HepG2 (cell line): ENCODE measurements at regions not wholly inside any gene's neighbourhood (a gene's known extent, or its start where the extent isn't known, plus 50 kb on each side); places are given as distances from the start of the nearest gene placed in this dataset.

Source experiments
- ATF7-NPFF ChIP-seq: sonication (generic); formaldehyde crosslinking; IDR thresholded peaks from 2 replicates; pipeline ENCODE4 v1.8.1; 2023; ENCODE audit warnings: mild to moderate bottlenecking, low read depth, missing genetic modification reagents, moderate library complexity
- CCDC6 ChIP-seq: sonication (generic); formaldehyde crosslinking; IDR thresholded peaks from 2 replicates; pipeline ENCODE4 v1.8.1; 2022; ENCODE audit warnings: mild to moderate bottlenecking, missing genetic modification reagents, moderate library complexity
- DNMT1 ChIP-seq: sonication (generic); formaldehyde crosslinking; IDR thresholded peaks from 2 replicates; pipeline ENCODE4 v1.5.1; 2020; ENCODE audit warnings: mild to moderate bottlenecking, missing genetic modification reagents
- KDM6A ChIP-seq: IDR thresholded peaks from 2 replicates; pipeline ENCODE4 v1.6.1; 2016; ENCODE audit warnings: low read depth
- NR1H2 ChIP-seq: sonication (generic); formaldehyde crosslinking; IDR thresholded peaks from 2 replicates; pipeline ENCODE4 v1.8.1; 2022; ENCODE audit warnings: low read depth, missing genetic modification reagents, borderline replicate concordance
- PRMT3 ChIP-seq: sonication (generic); formaldehyde crosslinking; IDR thresholded peaks from 2 replicates; pipeline ENCODE4 v1.8.1; 2022; ENCODE audit warnings: low read depth, mild to moderate bottlenecking, moderate library complexity, missing genetic modification reagents, borderline replicate concordance
- SPEN ChIP-seq: sonication (generic); formaldehyde crosslinking; IDR thresholded peaks from 2 replicates; pipeline ENCODE4 v1.5.1; 2020; ENCODE audit warnings: low read depth, mild to moderate bottlenecking, missing genetic modification reagents
- ZFP82 ChIP-seq: sonication (generic); formaldehyde crosslinking; IDR thresholded peaks from 2 replicates; pipeline ENCODE4 v1.5.1; 2020; ENCODE audit warnings: mild to moderate bottlenecking, missing genetic modification reagents, borderline replicate concordance
- ZKSCAN8 ChIP-seq: IDR thresholded peaks from 2 replicates; pipeline ENCODE4 v1.6.1; 2016; ENCODE audit warnings: borderline replicate concordance, missing genetic modification reagents, missing compliant biosample characterization
- ZNF232 ChIP-seq: sonication (generic); formaldehyde crosslinking; IDR thresholded peaks from 2 replicates; pipeline ENCODE4 v1.4.0; 2020; ENCODE audit warnings: missing genetic modification reagents, borderline replicate concordance
- ZNF354B ChIP-seq: sonication (generic); formaldehyde crosslinking; IDR thresholded peaks from 2 replicates; pipeline ENCODE4 v1.8.0; 2022; ENCODE audit warnings: mild to moderate bottlenecking, missing genetic modification reagents
- ZNF432 ChIP-seq: sonication (generic); formaldehyde crosslinking; IDR thresholded peaks from 2 replicates; pipeline ENCODE4 v1.5.0; 2020; ENCODE audit warnings: missing genetic modification reagents, mild to moderate bottlenecking, borderline replicate concordance
- ZNF563 ChIP-seq: sonication (generic); formaldehyde crosslinking; IDR thresholded peaks from 2 replicates; pipeline ENCODE4 v1.8.0; 2022; ENCODE audit warnings: mild to moderate bottlenecking, moderate library complexity, missing genetic modification reagents
- ZNF605 ChIP-seq: sonication (generic); formaldehyde crosslinking; IDR thresholded peaks from 2 replicates; pipeline ENCODE4 v1.8.0; 2022; ENCODE audit warnings: mild to moderate bottlenecking, missing genetic modification reagents
- TF ChIP-seq, protein P1 (sequence below): sonication (generic); formaldehyde crosslinking; IDR thresholded peaks from 2 replicates; pipeline ENCODE4 v1.4.0; 2020; ENCODE audit warnings: missing genetic modification reagents, mild to moderate bottlenecking, borderline replicate concordance
- TF ChIP-seq, protein P2 (sequence below): sonication (generic); formaldehyde crosslinking; IDR thresholded peaks from 2 replicates; pipeline ENCODE4 v1.4.0; 2020; ENCODE audit warnings: missing genetic modification reagents, mild to moderate bottlenecking, borderline replicate concordance
- TF ChIP-seq, protein P3 (sequence below): sonication (generic); formaldehyde crosslinking; IDR thresholded peaks from 2 replicates; pipeline ENCODE4 v1.5.1; 2020; ENCODE audit warnings: mild to moderate bottlenecking, missing genetic modification reagents
- TF ChIP-seq, protein P4 (sequence below): sonication (generic); formaldehyde crosslinking; IDR thresholded peaks from 2 replicates; pipeline ENCODE4 v1.9.0; 2022; ENCODE audit warnings: missing genetic modification reagents, mild to moderate bottlenecking, borderline replicate concordance

DNA sequence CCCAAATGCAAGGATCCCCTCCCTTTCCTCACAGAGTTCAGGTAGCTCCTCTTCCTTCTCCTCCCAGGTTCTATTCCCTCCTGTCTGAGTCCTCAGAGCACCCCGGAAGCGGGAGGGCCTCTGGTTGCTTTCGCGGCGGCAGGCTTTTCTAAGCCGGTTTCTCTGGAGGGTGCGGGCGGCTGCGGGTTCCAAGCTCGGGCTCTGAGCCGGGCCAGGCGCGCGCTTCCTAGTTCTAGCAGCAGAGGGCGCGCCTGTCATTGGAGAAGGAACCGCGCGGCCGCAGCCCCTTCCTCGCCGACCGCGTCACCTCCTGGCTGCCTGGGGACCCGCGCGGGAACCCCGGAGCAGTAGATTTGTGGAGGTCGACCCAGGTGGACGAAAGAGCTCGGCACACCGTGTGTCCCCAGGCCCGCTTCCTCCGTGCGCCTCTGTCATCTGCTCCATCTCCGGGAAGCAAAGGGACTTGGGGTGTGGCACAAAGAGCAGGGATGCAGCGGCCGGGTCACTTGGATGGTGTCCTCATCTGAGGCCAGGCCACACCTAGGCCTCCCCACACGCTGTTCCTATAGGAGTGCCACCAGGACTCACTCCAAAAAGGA lies 389.0 kb upstream of the PODXL start (continued):
- TF ChIP-seq, protein P1, sequence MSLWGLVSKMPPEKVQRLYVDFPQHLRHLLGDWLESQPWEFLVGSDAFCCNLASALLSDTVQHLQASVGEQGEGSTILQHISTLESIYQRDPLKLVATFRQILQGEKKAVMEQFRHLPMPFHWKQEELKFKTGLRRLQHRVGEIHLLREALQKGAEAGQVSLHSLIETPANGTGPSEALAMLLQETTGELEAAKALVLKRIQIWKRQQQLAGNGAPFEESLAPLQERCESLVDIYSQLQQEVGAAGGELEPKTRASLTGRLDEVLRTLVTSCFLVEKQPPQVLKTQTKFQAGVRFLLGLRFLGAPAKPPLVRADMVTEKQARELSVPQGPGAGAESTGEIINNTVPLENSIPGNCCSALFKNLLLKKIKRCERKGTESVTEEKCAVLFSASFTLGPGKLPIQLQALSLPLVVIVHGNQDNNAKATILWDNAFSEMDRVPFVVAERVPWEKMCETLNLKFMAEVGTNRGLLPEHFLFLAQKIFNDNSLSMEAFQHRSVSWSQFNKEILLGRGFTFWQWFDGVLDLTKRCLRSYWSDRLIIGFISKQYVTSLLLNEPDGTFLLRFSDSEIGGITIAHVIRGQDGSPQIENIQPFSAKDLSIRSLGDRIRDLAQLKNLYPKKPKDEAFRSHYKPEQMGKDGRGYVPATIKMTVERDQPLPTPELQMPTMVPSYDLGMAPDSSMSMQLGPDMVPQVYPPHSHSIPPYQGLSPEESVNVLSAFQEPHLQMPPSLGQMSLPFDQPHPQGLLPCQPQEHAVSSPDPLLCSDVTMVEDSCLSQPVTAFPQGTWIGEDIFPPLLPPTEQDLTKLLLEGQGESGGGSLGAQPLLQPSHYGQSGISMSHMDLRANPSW (CRISPR knock-in tag) = no peak
- TF ChIP-seq DNMT1 = no peak
- TF ChIP-seq ZKSCAN8 (CRISPR knock-in tag) = no peak
- TF ChIP-seq, protein P2, sequence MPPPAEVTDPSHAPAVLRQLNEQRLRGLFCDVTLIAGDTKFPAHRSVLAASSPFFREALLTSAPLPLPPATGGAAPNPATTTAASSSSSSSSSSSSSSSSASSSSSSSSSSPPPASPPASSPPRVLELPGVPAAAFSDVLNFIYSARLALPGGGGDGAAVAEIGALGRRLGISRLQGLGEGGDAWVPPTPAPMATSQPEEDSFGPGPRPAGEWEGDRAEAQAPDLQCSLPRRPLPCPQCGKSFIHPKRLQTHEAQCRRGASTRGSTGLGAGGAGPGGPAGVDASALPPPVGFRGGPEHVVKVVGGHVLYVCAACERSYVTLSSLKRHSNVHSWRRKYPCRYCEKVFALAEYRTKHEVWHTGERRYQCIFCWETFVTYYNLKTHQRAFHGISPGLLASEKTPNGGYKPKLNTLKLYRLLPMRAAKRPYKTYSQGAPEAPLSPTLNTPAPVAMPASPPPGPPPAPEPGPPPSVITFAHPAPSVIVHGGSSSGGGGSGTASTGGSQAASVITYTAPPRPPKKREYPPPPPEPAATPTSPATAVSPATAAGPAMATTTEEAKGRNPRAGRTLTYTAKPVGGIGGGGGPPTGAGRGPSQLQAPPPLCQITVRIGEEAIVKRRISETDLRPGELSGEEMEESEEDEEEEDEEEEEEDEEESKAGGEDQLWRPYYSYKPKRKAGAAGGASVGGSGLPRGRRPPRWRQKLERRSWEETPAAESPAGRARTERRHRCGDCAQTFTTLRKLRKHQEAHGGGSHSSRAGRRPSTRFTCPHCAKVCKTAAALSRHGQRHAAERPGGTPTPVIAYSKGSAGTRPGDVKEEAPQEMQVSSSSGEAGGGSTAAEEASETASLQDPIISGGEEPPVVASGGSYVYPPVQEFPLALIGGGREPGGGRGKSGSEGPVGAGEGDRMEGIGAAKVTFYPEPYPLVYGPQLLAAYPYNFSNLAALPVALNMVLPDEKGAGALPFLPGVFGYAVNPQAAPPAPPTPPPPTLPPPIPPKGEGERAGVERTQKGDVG (CRISPR knock-in tag) = no peak
- no peak for TF ChIP-seq ATF7-NPFF (CRISPR knock-in tag)
- TF ChIP-seq, protein P3, sequence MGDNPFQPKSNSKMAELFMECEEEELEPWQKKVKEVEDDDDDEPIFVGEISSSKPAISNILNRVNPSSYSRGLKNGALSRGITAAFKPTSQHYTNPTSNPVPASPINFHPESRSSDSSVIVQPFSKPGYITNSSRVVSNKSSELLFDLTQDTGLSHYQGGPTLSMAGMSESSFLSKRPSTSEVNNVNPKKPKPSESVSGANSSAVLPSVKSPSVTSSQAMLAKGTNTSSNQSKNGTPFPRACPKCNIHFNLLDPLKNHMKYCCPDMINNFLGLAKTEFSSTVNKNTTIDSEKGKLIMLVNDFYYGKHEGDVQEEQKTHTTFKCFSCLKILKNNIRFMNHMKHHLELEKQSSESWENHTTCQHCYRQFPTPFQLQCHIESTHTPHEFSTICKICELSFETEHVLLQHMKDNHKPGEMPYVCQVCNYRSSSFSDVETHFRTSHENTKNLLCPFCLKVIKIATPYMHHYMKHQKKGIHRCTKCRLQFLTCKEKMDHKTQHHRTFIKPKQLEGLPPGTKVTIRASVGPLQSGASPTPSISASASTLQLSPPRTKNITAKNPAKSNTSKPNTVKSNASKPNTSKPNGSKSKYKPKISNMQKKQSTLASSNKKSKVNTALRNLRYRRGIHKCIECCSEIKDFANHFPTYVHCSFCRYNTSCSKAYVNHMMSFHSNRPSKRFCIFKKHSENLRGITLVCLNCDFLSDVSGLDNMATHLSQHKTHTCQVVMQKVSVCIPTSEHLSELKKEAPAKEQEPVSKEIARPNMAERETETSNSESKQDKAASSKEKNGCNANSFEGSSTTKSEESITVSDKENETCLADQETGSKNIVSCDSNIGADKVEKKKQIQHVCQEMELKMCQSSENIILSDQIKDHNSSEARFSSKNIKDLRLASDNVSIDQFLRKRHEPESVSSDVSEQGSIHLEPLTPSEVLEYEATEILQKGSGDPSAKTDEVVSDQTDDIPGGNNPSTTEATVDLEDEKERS (CRISPR knock-in tag) = no peak
- TF ChIP-seq, protein P4, sequence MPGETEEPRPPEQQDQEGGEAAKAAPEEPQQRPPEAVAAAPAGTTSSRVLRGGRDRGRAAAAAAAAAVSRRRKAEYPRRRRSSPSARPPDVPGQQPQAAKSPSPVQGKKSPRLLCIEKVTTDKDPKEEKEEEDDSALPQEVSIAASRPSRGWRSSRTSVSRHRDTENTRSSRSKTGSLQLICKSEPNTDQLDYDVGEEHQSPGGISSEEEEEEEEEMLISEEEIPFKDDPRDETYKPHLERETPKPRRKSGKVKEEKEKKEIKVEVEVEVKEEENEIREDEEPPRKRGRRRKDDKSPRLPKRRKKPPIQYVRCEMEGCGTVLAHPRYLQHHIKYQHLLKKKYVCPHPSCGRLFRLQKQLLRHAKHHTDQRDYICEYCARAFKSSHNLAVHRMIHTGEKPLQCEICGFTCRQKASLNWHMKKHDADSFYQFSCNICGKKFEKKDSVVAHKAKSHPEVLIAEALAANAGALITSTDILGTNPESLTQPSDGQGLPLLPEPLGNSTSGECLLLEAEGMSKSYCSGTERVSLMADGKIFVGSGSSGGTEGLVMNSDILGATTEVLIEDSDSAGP (CRISPR knock-in tag) = peak; percentile 35; the same call in 1 of the 2 replicates
- TF ChIP-seq ZNF563 (CRISPR knock-in tag) = no peak
- 0 out of 2 replicates have a peak, but pooled peaks have one; percentile 13 for TF ChIP-seq SPEN (CRISPR knock-in tag)
- no peak for TF ChIP-seq ZNF232 (CRISPR knock-in tag)
- TF ChIP-seq NR1H2 = no peak
- TF ChIP-seq PRMT3 (CRISPR knock-in tag) = no peak
- TF ChIP-seq ZNF605 (CRISPR knock-in tag) = 0 out of 2 replicates have a peak, but pooled peaks have one; percentile 19
- no peak for TF ChIP-seq ZNF432 (CRISPR knock-in tag)
- no peak for TF ChIP-seq ZNF354B (CRISPR knock-in tag)
- TF ChIP-seq KDM6A = no peak
- no peak for TF ChIP-seq ZFP82 (CRISPR knock-in tag)
- TF ChIP-seq CCDC6 (CRISPR knock-in tag) = no peak
